H4 (cell line): ENCODE measurements at regions not wholly inside any gene's neighbourhood (a gene's known extent, or its start where the extent isn't known, plus 50 kb on each side); places are given as distances from the start of the nearest gene placed in this dataset.

Experiments
- DNase-seq: peaks from one replicate; pipeline ENCODE4 v3.0.0-alpha.2; 2015; ENCODE audit warnings: low spot score

DNA sequence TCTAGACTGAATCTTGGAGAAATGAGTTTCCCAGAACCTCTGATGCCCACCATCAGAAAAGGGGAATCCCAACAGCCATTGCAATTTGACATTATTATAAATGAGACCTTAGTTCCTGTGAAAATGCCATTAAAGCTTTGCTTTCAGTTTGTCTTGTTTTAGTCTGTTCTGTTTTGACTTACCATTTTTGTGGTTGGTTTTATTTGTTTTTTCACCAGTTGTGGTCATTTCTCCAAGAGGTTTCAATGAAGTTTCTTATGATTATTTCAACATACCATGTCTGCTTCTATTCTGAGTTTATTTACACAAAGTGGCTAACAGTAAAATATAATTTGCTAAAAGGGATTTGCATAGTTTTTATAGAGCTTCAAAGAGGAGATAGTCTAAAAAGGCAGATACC lies 175.0 kb upstream of the MCTP2 start:
- peak; percentile 92 for DNase-seq

- DNase-seq = no peak
Measured at GRCh38 chr15:94053626-94054025, 177.7 kb upstream of the MCTP2 start.

DNA sequence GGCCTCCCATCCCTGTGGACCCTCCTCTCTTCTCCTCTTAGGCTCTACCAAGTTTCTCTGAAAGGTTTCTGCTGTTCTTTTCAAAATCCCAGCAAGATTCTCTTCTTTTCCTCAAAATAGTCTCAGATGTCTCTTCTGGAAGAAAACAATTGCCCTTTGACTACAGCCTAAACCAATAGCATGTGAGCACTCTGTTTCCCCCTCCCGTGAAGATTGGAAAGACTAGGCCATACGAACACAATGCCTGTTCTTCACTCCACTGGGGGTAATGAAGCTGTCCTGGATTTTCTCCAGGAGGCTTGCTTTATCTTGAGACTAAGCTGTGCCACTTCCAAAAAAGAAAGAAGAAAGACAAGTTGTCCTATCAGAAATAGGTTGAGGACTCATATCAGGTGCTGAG lies 178.7 kb upstream of the MCTP2 start:
- DNase-seq = no peak

- DNase-seq = no peak
Measured at GRCh38 chr15:94047566-94047965, 183.8 kb upstream of the MCTP2 start.

- peak; percentile 39 for DNase-seq
Measured at GRCh38 chr15:94042180-94042928, 189.0 kb upstream of the MCTP2 start.

GRCh38 chr15:94041746-94042145 lies 189.6 kb upstream of the MCTP2 start:
- no peak for DNase-seq

DNA sequence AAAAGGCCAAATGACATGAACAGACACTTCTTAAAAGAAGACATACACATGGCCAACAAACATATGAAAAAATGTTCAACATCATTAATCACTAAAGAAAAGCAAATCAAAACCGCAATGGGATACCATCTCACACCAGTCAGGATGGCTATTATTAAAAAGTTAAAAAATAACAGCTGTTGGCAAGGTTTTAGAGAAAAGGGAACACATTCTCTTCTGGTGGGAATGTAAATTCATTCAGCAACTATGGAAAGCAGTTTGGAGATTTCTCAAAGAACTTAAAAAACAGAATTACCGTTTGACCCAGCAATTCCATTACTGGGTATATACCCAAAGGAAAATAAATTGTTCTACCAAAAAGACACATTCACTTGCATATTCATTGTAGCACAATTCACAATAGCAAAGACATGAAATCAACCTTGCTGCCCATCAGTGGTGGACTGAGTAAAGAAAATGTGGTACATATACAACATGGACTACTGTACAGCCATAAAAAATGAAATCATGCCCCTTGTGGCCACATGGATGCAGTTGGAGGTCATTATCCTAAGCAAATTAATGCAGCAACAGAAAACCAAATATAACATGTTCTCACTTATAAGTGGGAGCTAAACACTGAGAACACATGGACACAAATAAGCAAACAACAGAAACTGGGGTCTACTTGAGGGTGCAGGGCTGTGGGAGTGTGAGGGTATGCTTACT lies 190.7 kb upstream of the MCTP2 start:
- no peak for DNase-seq

- DNase-seq = no peak
Measured at GRCh38 chr15:94036156-94036555, 195.2 kb upstream of the MCTP2 start.

- no peak for DNase-seq
Measured at GRCh38 chr15:94033683-94034020, 197.7 kb upstream of the MCTP2 start.

- DNase-seq = no peak
Measured at GRCh38 chr15:94033014-94033682, 198.2 kb upstream of the MCTP2 start.

- DNase-seq = no peak
Measured at GRCh38 chr15:94032571-94032970, 198.8 kb upstream of the MCTP2 start.

- DNase-seq = no peak
Measured at GRCh38 chr15:94031072-94031471, 200.3 kb upstream of the MCTP2 start.

- peak; percentile 93 for DNase-seq
Measured at GRCh38 chr15:94029495-94029894, 201.9 kb upstream of the MCTP2 start.

GRCh38 chr15:94028809-94029208 lies 202.6 kb upstream of the MCTP2 start:
- DNase-seq = peak; percentile 18

- no peak for DNase-seq
Measured at GRCh38 chr15:94028121-94028520, 203.2 kb upstream of the MCTP2 start.

DNA sequence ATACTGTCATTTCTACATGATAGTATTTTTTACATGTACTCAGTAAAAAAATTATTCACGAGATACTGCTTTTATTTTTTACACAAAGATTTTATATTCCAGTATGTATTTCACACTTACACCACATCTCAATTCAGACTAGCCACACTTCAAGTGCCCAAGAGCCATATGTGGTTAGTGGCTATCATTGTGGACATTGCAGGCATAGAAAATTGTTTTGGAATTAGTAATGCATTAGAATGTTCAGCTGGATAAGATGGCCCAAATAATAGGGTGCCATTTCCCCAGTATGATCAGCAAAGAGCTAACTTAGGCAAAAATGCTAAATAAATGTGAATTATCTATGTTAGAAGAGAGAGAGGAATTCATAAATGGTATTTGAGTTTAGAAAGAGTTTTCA lies 203.8 kb upstream of the MCTP2 start:
- DNase-seq = no peak

DNA sequence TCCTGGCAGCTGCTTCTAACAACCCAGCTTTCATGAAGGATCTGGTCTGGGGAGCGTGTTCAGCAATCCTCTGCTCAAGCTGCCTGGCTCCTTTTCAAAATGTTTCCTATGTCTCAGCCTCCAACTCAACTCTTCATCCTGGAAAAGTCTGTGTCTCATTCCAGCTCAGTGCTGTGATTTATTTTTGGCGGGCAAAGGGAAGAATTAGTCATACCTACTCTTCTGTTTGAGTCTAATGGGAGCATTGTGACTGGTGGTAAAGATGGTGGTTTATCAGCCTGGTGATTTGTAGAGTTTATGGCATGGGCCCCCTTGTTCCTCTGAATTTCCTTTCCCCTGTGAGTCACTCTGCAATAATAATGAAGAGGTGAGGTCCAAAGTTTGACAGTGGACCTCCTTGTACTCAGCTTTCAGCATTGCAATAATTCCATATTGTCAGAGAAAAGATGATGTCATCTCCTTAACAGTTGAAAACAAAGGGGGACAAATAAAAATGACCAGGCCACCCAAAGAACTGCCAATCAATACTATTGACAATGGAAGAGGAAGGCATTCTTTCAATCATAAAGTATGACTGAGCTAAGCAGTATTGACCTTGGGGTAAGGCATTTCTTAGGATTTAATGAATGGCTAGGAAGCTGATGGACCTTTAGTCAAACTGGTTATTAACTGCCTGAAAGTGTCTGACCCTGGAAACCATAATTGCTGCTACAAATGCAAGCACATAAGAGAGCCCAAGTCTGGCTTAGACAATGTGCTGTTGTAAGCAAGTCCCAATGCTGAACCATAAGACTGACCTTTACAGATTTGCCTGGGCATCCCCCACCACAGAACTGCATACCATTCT lies 204.7 kb upstream of the MCTP2 start:
- DNase-seq = peak; percentile 79

DNA sequence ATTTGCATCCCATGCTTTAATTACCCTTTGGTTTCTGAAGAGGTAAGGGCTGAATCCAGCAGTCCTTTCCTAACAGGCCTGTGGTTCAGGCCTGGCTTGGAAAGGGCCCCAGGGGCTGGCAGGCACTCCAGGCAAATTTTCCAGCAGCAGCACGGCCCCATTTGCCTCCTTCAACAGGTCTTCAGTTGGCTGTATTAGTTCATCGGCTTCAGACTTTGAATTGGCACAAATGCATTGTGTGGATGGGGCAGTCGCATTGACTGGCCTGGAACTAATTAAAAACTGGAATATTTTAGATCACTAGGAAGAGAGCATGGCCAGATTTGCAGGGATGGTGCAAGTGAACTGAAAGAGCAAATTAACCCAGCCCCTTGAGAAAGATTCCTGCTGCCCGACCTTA lies 207.8 kb upstream of the MCTP2 start:
- DNase-seq = no peak

DNA sequence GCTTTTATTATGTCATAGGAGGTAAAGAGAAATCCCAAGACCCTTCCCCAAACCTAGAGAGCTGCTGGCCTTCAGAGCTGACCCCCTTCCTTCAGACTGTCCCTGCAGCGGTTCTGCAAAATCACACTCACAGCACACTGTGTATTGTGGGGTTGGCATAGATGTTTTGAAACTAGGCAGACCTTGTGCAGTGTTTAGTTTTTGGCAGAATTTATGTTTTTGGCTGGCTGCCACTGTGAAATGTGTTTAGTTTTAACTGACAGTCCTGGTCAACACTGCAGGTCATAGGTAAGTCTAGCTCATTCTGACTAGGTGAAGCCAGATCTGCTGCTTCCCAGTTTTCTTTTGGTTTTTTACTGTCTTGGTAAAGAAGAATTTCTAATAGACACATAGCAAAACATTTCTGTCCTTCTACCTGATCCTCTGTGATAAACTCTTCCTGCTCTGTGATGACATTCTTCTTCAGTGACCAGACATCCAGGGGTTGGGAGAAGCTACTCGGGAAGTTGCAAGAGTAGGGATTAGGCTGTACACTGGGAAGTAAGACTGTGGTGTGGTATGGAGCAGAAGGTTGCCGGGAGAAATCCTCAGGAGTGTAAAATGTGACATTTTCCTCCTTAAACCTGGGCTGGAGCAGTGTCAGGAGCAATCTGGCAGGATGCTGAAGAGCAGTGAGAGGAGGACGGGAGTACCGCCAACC lies 209.6 kb upstream of the MCTP2 start:
- peak; percentile 19 for DNase-seq

DNA sequence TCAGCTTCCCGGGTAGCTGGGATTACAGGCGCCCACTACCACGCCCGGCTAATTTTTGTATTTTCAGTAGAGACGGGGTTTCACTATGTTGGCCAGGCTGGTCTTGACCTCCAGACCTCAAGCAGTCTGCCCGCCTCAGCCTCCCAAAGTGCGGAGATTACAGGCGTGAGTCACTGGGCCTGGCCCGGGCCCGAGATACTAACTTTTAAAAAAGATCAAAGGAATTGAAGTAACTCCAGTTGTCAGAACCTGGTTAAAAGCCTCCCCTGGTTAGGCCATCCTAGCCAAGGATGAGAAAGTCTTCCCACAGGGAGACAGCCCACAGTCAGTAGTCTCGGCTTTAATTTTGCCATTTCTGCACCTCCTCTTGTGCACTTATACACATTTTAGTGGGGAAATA lies 212.3 kb upstream of the MCTP2 start:
- no peak for DNase-seq

- DNase-seq = no peak
Measured at GRCh38 chr15:94015324-94015723, 216.0 kb upstream of the MCTP2 start.
